Stimulated activated effector memory CD8-positive, alpha-beta T cell treated with anti-CD3 and anti-CD28 coated beads, Interleukin-12 subunit alpha, Interleukin-12 subunit beta, amount 100 ng/mL, for 72 hours (primary cell): ENCODE measurements at regions not wholly inside any gene's neighbourhood (a gene's known extent, or its start where the extent isn't known, plus 50 kb on each side); places are given as distances from the start of the nearest gene placed in this dataset.
A peak's percentile ranks its signal among the peaks of the same experiment; 100 is the strongest.

Experiments
- ATAC-seq: fragments of 150-1000 bp; cut with Tn5 transposase; 2 replicates; pipeline ENCODE4 v1.10.0; 2021
- DNase-seq, 2 donors: peaks; one replicate each; pipeline ENCODE4 v3.0.0; 2021 to 2022; ENCODE audit warnings: low spot score in 2 of 2
- H3K27ac Mint-ChIP-seq: one replicate; pipeline ENCODE4 v1.8.0; 2022; ENCODE audit warnings: mild to moderate bottlenecking, mixed read lengths
- H3K36me3 Mint-ChIP-seq: one replicate; pipeline ENCODE4 v1.8.0; 2022; ENCODE audit warnings: mild to moderate bottlenecking, mixed read lengths
- H3K4me1 Mint-ChIP-seq: one replicate; pipeline ENCODE4 v1.8.0; 2022; ENCODE audit warnings: mixed read lengths
- H3K4me3 Mint-ChIP-seq: one replicate; pipeline ENCODE4 v1.8.0; 2022; ENCODE audit warnings: mild to moderate bottlenecking, mixed read lengths
- H3K9me3 Mint-ChIP-seq: one replicate; pipeline ENCODE4 v1.8.0; 2022; ENCODE audit warnings: mixed read lengths

DNA sequence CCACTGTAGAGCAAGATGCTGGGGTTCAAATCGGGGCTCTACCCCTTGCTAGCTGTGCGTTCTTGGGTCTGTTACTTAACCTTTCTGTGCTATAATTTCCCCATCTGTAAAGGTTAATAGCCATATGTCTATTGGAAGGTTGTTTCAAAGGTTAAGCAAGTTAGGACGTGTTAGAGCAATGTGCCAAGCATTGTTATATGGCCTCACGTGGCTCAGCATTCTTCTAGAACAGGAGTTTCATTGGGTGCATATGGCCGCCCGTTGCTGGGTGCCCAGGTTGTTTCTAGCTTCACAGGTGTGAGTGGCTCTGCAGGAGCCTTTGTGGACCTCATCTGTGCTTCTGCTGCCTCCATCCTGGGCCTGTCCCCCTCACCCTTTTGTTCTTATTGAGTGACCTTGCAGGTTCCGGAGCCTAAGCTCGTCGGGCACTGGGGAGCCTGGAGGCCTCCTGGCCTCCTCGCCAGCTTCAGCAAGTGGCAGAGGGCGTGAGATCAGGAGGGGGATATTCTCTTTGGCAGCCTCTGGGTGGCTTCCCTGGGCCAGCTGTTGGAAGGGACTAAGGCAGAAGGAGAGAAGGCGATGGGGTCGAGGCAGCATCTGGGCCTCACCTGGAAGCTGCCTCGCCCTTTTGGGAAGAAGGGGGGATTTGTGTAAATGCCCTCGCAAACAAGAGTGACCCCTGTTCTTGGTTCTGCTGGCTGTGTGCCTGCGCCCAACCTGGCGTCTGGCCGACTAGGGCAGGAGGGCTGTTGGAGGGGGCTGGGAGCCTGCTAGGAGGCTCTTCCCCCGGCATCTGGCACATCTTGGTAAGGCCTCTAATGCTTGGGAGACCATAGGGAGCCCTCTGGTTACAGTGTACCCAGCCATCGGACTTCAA is 80.2 kb upstream of the CIBAR2 start:
- Mint-ChIP-seq H3K4me1 (no peaks in the 10 kb centered on the region), H3K4me3 (no peak overlapping the region), H3K36me3 (no peaks in the 10 kb centered on the region), H3K9me3 (peaks cover 6% of the 10 kb centered on the region), H3K27ac (no peak overlapping the region)
- ATAC-seq (no peak), DNase-seq (no peak)

DNA sequence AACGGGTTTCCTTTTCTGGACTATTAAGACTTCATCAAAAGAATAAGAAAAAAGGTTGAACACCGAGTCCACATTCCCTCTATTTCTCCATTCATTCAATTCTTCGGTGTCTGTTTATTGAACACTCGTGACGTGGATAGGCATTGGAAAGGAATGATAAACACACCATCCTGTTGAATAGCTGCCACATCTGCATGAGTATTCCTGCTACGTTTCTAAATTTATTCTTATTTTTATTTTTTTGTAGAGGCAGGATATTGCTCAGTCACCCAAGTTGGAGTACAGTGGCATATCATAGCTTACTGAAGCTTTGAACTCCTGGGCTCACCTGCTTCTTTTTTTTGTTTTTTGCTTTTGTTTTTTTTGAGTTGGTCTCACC is 80.8 kb upstream of the CIBAR2 start:
- Mint-ChIP-seq H3K9me3 (peaks cover 6% of the 10 kb centered on the region), H3K27ac (no peak overlapping the region), H3K4me1 (no peaks in the 10 kb centered on the region), H3K36me3 (no peaks in the 10 kb centered on the region), H3K4me3 (no peak overlapping the region)
- no peak for DNase-seq
- no peak for ATAC-seq

DNA sequence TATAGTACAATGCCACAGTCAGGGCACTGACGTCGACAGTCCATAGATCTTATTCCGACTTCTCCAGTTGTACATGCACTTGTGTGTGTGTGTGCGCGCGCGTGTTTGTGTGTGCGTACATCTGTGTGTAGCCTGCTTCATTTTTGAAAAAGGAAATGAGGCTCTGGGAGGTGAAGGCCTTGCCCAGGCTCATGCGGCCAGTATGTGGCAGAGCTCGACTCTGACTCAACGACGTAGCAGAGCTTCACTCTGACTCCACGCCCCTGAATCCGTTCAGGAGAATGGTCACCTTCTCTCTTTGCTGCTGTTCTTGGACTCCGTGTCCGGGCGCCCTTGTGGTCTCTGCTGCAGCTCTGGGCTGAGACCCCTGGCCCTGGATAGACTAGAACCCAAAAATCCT is 81.6 kb upstream of the CIBAR2 start:
- Mint-ChIP-seq H3K27ac (no peak overlapping the region), H3K36me3 (no peaks in the 10 kb centered on the region), H3K9me3 (peaks cover 6% of the 10 kb centered on the region), H3K4me3 (no peak overlapping the region), H3K4me1 (no peaks in the 10 kb centered on the region)
- ATAC-seq: no peak
- DNase-seq: no peak

- Mint-ChIP-seq H3K36me3 (no peaks in the 10 kb centered on the region), H3K27ac (no peak overlapping the region), H3K4me3 (no peak overlapping the region), H3K9me3 (peaks cover 2% of the 10 kb centered on the region), H3K4me1 (no peaks in the 10 kb centered on the region)
- ATAC-seq (no peak), DNase-seq (no peak)
Measured at GRCh38 chr16:85194307-85195270, 82.3 kb upstream of the CIBAR2 start.

GRCh38 chr16:85195271-85195647 is 83.0 kb upstream of the CIBAR2 start:
- Mint-ChIP-seq H3K36me3 (no peaks in the 10 kb centered on the region), H3K4me1 (no peaks in the 10 kb centered on the region), H3K4me3 (no peak overlapping the region), H3K9me3 (no peaks in the 10 kb centered on the region), H3K27ac (no peak overlapping the region)
- DNase-seq: no peak
- no peak for ATAC-seq

- DNase-seq: no peak
- Mint-ChIP-seq H3K4me1 (no peaks in the 10 kb centered on the region), H3K36me3 (no peaks in the 10 kb centered on the region), H3K4me3 (no peak overlapping the region), H3K9me3 (no peaks in the 10 kb centered on the region), H3K27ac (no peak overlapping the region)
- ATAC-seq: no peak
Measured at GRCh38 chr16:85195900-85196772, 83.9 kb upstream of the CIBAR2 start.

- Mint-ChIP-seq H3K27ac (no peak overlapping the region), H3K36me3 (no peaks in the 10 kb centered on the region), H3K9me3 (no peaks in the 10 kb centered on the region), H3K4me3 (no peak overlapping the region), H3K4me1 (no peaks in the 10 kb centered on the region)
- DNase-seq: no peak
- no peak for ATAC-seq
Measured at GRCh38 chr16:85196976-85197375, 84.7 kb upstream of the CIBAR2 start.

DNA sequence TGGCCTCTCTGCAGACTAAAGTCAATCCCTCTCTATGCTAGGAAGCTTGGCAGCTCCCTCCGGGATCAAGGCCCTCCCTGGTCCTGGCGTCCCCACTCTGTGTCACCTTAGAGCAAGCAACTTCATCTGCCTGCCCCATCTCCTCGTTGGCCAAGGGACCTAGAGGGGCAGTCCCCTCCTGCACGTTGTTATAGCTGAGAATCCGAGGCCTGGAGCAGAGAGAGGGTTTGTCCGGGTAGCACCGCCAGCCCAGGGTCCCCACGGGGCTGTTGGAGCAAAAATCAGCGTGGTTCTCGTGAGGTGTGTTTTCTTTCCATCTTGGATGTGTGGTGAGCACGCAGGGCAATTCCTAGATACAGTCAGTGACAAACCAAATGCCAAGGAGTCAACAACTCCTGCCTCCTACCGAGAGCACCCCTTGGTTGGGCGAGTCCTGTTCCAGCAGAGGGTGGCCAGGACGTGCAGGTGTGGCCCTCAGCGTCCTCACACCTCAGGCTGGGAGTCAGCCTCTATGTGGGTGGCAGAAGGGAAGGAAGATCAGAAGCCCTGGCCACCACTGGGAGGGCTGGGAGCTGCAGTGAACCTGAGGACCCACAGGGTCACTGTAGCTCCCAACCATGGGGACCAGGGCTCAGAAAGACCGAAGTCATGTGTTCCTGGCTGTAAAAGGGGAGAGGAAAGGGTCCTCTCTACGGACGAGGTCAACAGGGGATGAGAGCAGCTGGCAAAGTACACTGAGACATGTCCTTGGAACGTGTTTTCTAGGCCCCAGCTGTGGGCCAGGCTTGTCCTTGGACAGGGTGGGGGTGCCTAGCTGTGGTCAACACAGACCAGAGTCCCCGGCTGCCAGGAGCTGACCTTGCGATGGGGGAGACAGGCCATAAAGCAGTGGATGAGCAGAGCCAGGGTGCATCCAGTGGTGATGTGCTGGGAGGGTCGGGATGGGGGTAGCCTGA is 85.6 kb upstream of the CIBAR2 start:
- Mint-ChIP-seq H3K36me3 (no peaks in the 10 kb centered on the region), H3K9me3 (no peaks in the 10 kb centered on the region), H3K4me3 (no peak overlapping the region), H3K4me1 (no peaks in the 10 kb centered on the region), H3K27ac (no peak overlapping the region)
- ATAC-seq (no peak), DNase-seq (no peak)

- H3K27ac Mint-ChIP-seq: no peak overlapping the region
- H3K36me3 Mint-ChIP-seq: no peaks in the 10 kb centered on the region
- H3K4me1 Mint-ChIP-seq: no peaks in the 10 kb centered on the region
- no peak overlapping the region for H3K4me3 Mint-ChIP-seq
- DNase-seq: no peak
- no peaks in the 10 kb centered on the region for H3K9me3 Mint-ChIP-seq
- ATAC-seq: no peak
Measured at GRCh38 chr16:85199069-85199725, 86.9 kb upstream of the CIBAR2 start.

GRCh38 chr16:85199880-85200279 is 87.6 kb upstream of the CIBAR2 start:
- Mint-ChIP-seq H3K27ac (no peak overlapping the region), H3K36me3 (no peaks in the 10 kb centered on the region), H3K9me3 (no peaks in the 10 kb centered on the region), H3K4me1 (no peaks in the 10 kb centered on the region), H3K4me3 (no peak overlapping the region)
- ATAC-seq (no peak), DNase-seq (no peak)

DNA sequence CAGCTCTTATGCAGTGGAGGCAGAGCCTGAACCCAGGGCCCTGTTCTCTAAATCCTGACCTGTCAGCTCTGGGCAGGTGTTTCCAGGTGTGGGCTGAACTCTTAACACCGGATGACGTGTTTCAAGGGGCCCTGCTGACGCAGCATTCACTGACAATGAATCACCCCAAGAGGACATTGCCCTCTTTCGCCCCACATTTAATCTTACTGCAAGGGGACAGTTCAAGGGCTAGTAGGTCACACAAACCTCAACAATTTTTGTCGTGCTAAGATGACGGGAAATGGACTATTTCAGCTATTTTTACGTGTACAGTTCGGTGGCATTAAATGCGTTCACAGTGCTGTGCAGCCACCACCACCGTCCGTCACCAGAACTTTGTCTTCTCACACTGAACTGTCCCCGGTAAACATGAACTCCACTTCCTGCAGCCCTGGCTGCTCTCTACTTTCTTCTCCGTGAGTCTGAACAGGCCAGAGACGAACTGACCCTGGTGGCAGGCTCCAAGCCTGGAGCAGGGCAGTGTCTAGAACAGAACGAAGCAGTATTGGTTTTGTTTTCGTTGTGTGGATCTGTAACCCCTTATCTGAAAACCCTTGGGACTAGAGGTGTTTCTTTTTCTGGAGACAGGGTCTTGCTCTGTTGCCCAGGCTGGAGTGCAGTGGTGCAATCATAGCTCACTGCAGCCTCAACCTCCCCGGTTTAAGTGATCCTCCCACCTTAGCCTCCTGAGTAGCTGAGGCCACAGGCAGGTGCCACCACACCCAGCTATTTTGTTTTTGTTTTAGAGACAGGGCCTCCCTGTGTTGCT is 88.4 kb upstream of the CIBAR2 start:
- Mint-ChIP-seq H3K36me3 (no peaks in the 10 kb centered on the region), H3K4me3 (no peak overlapping the region), H3K4me1 (no peaks in the 10 kb centered on the region), H3K9me3 (no peaks in the 10 kb centered on the region), H3K27ac (no peak overlapping the region)
- DNase-seq: no peak
- ATAC-seq: no peak

GRCh38 chr16:85201574-85201973 is 89.3 kb upstream of the CIBAR2 start:
- no peaks in the 10 kb centered on the region for H3K36me3 Mint-ChIP-seq
- no peaks in the 10 kb centered on the region for H3K9me3 Mint-ChIP-seq
- no peak overlapping the region for H3K4me3 Mint-ChIP-seq
- DNase-seq (no peak), ATAC-seq (no peak)
- no peaks in the 10 kb centered on the region for H3K4me1 Mint-ChIP-seq
- peak overlapping the region; percentile 36 for H3K27ac Mint-ChIP-seq

DNA sequence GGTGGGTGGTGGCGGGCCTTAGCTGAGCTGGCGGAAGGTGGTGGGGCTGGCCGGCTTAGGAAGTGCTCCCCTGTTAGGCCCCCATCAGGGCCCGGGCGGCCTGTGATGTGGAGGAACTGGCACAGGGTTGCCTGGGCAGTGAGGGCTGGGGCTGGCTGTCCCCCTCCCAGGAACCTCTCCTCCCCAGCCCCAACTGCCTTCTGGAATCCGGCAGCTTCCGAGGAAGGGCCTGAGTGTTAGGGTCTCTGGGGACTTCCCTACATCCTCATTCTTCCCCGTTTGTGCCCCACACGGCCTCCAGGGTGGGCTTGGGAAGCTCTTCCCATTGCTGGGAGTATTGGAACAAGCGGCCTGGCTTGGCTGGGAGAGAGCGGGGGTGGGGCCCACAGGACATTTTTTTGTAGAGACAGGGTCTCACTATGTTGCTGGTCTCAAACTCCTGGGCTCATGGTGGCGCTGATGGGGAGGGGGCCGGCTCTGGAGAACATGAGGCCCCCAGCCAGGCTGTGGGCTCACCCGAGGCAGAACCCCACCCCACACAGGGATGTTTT is 89.9 kb upstream of the CIBAR2 start:
- no peaks in the 10 kb centered on the region for H3K9me3 Mint-ChIP-seq
- no peak overlapping the region for H3K4me3 Mint-ChIP-seq
- ATAC-seq (no peak), DNase-seq (no peak)
- H3K4me1 Mint-ChIP-seq: no peaks in the 10 kb centered on the region
- H3K36me3 Mint-ChIP-seq: no peaks in the 10 kb centered on the region
- H3K27ac Mint-ChIP-seq: peak overlapping the region; percentile 36
